A549 (cell line): ENCODE measurements at regions not wholly inside any gene's neighbourhood (a gene's known extent, or its start where the extent isn't known, plus 50 kb on each side); places are given as distances from the start of the nearest gene placed in this dataset.

ENCODE experiments used
- ATAC-seq, 2 experiments: fragments of 200-7000 bp in 1 of 2; fragments of >200 bp in 1 of 2; cut with Nextera tagmentation in 1 of 2; cut with Tn5 transposase in 1 of 2; 3 replicates each; pipeline versions ENCODE4 v1.8.0 to v1.9.1; 2018 to 2020; ENCODE audit warnings: mild to moderate bottlenecking in 1 of 2, moderate library complexity in 1 of 2
- CTCF ChIA-PET: fragments of 300-600 bp; sonication (Branson Sonifier 250); formaldehyde crosslinking; extraction: SDS; loops from one replicate; lab custom pipeline; 2021; ENCODE audit warnings: antibody characterized with exemption, inconsistent platforms; lab: Yijun Ruan, JAX
- POLR2A ChIA-PET: fragments of 350-600 bp; formaldehyde crosslinking; extraction: SDS; loops from one replicate; lab custom pipeline; 2021; ENCODE audit warnings: antibody characterized with exemption, inconsistent platforms; lab: Yijun Ruan, JAX
- DNase-seq, 2 experiments: peaks; one replicate each; pipeline versions ENCODE4 v3.0.0 to v3.0.0-alpha.2; 2011 to 2016; ENCODE audit warnings: low read depth in 1 of 2, low spot score in 1 of 2
- FAIRE-seq: peaks from 2 replicates; lab custom pipeline; 2011; peaks lifted over from hg19 to GRCh38; lab: Jason Lieb, UNC
- H3K27ac ChIP-seq, 2 experiments: fragments of >200 bp; sonication (Bioruptor Twin); formaldehyde crosslinking; 3 replicates each; pipeline ENCODE4 v1.5.1; 2016 to 2017
- H3K4me1 ChIP-seq: fragments of >200 bp; sonication (Bioruptor Twin); formaldehyde crosslinking; 3 replicates; pipeline ENCODE4 v1.6.1; 2016
- H3K4me2 ChIP-seq: fragments of >200 bp; sonication (Bioruptor Twin); formaldehyde crosslinking; 3 replicates; pipeline ENCODE4 v1.6.1; 2016
- H3K4me3 ChIP-seq: fragments of >200 bp; sonication (Bioruptor Twin); formaldehyde crosslinking; 3 replicates; pipeline ENCODE4 v1.5.1; 2016
- H3K9me3 ChIP-seq: fragments of >200 bp; sonication (Bioruptor Twin); formaldehyde crosslinking; 3 replicates; pipeline ENCODE4 v1.6.1; 2016
- BHLHE40 ChIP-seq: IDR thresholded peaks from 2 replicates; pipeline ENCODE4 v1.6.1; 2012; ENCODE audit warnings: low read depth, low read length, inconsistent platforms
- EP300 ChIP-seq, 2 experiments: fragments of >200 bp; sonication (Bioruptor Twin); formaldehyde crosslinking; IDR thresholded peaks; 2 replicates in 1 of 2; 3 replicates in 1 of 2; pipeline ENCODE4 v1.6.1; 2016 to 2017
- FOSB ChIP-seq: fragments of 250-450 bp; sonication (Bioruptor Pico); IDR thresholded peaks from 2 replicates; pipeline ENCODE4 v1.5.0; 2020; ENCODE audit warnings: mild to moderate bottlenecking, moderate library complexity
- FOSL2 ChIP-seq, 2 experiments: fragments of 450-650 bp in 1 of 2; fragments of >200 bp in 1 of 2; sonication (Bioruptor Twin) in 1 of 2; formaldehyde crosslinking; IDR thresholded peaks; 2 replicates each; pipeline versions ENCODE4 v1.5.0 to v1.6.1; 2016 to 2020; ENCODE audit warnings: mild to moderate bottlenecking in 1 of 2, moderate library complexity in 1 of 2
- HOXB13 ChIP-seq: fragments of 250-450 bp; sonication (Bioruptor Pico); IDR thresholded peaks from 2 replicates; pipeline ENCODE4 v1.5.0; 2020; ENCODE audit warnings: low read depth, mild to moderate bottlenecking, moderate library complexity
- KDM1A ChIP-seq: fragments of 200-600 bp; sonication (generic); IDR thresholded peaks from 2 replicates; pipeline ENCODE4 v1.6.1; 2016; ENCODE audit warnings: low read depth, mild to moderate bottlenecking
- KDM5A ChIP-seq: fragments of 200-600 bp; sonication (generic); IDR thresholded peaks from 2 replicates; pipeline ENCODE4 v1.6.1; 2016; ENCODE audit warnings: antibody characterized with exemption, mild to moderate bottlenecking
- MAFK ChIP-seq: fragments of 450-650 bp; IDR thresholded peaks from 2 replicates; pipeline ENCODE4 v1.6.1; 2014; ENCODE audit not compliant: partially characterized antibody
- MAZ ChIP-seq: fragments of 150-350 bp; IDR thresholded peaks from 2 replicates; pipeline ENCODE4 v1.6.1; 2014; ENCODE audit warnings: antibody characterized with exemption, low read depth, low read length, borderline replicate concordance
- NFE2L2 ChIP-seq: fragments of 150-350 bp; conservative IDR thresholded peaks from 2 replicates; pipeline ENCODE4 v1.6.1; 2014; ENCODE audit warnings: low read length
- PHF8 ChIP-seq: fragments of 200-600 bp; sonication (generic); IDR thresholded peaks from 2 replicates; pipeline ENCODE4 v1.6.1; 2016; ENCODE audit warnings: low read depth, mild to moderate bottlenecking, antibody characterized with exemption, moderate library complexity, borderline replicate concordance
- RCOR1 ChIP-seq: fragments of 150-350 bp; IDR thresholded peaks from 2 replicates; pipeline ENCODE4 v1.6.1; 2014; ENCODE audit warnings: antibody characterized with exemption, low read length, low read depth
- RFX5 ChIP-seq: fragments of 450-650 bp; IDR thresholded peaks from 2 replicates; pipeline ENCODE4 v1.7.1; 2014; ENCODE audit warnings: antibody characterized with exemption, mild to moderate bottlenecking, moderate library complexity
- SMC3 ChIP-seq: fragments of >200 bp; sonication (Bioruptor Twin); formaldehyde crosslinking; IDR thresholded peaks from 3 replicates; pipeline ENCODE4 v1.6.1; 2018; ENCODE audit warnings: inconsistent platforms
- ZC3H11A ChIP-seq: fragments of 450-650 bp; IDR thresholded peaks from 2 replicates; pipeline ENCODE4 v1.6.1; 2014; ENCODE audit warnings: antibody characterized with exemption, mild to moderate bottlenecking
- ZFP36 ChIP-seq: fragments of 450-650 bp; IDR thresholded peaks from 2 replicates; pipeline ENCODE4 v1.6.1; 2014; ENCODE audit warnings: borderline replicate concordance; ENCODE audit not compliant: partially characterized antibody
- ZNF302 ChIP-seq: fragments of 250-450 bp; sonication (Bioruptor Pico); IDR thresholded peaks from 2 replicates; pipeline ENCODE4 v1.9.0; 2021; ENCODE audit warnings: inconsistent platforms, mild to moderate bottlenecking, moderate library complexity
- ZSCAN20 ChIP-seq: fragments of 250-450 bp; sonication (Bioruptor Pico); IDR thresholded peaks from 2 replicates; pipeline ENCODE4 v1.8.0; 2022; ENCODE audit warnings: mild to moderate bottlenecking, moderate library complexity
- WGBS: methylation state at CpG from one replicate; pipeline ENCODE4 v1.1.6; 2017; ENCODE audit errors: missing lambda C conversion rate; 5-methylcytosine and 5-hydroxymethylcytosine counted together
- TF ChIP-seq, protein P1 (sequence below): fragments of >200 bp; sonication (Bioruptor Twin); formaldehyde crosslinking; IDR thresholded peaks from 2 replicates; pipeline ENCODE4 v1.6.1; 2016
- TF ChIP-seq, protein P2 (sequence below): fragments of 150-350 bp; IDR thresholded peaks from 2 replicates; pipeline ENCODE4 v1.6.1; 2014; ENCODE audit warnings: low read depth, mild to moderate bottlenecking, low read length
- TF ChIP-seq, protein P3 (sequence below): fragments of 250-450 bp; sonication (Bioruptor Pico); IDR thresholded peaks from 2 replicates; pipeline ENCODE4 v1.5.0; 2020; ENCODE audit warnings: low read depth, mild to moderate bottlenecking, moderate library complexity

DNA sequence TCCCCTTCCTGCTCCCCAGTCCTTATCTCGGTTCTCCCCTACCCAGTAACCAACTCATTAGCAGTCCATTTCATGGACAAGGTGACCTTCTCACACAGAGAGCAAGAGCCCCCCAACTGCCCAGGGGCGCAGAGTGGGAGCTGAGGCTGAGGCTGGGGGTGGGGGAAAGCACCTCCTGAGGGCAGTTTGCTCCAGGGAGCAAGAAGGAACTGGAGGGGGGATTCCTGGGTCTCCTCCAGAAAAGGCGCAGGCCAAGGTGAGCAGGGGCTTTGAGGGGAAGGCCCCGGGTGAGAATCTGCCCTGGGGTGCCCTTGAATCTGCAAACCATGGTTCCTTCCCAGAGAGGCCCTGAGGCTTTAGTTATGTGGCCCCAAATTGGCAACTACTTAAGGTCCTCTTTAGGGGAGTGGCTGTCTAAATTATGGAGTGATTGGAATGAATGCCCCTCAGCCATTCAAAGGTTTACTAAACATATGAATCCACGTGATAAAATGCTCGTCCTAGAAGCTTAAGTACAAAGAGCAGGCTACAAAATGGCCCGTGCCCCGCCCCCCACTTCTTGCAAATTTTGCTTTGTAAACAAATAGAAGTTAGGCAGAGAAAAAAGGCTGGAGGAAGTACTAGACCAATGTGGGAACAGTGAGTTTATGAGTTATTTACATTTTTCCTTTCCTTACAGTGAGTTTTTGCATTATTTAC lies 123.5 kb upstream of the HS6ST1 start:
- ChIA-PET CTCF (no interaction called here), POLR2A (no interaction called here)
- Histone ChIP-seq H3K4me1 (no peaks in the 10 kb centered on the region), H3K27ac (no peak overlapping the region), H3K9me3 (no peaks in the 10 kb centered on the region), H3K4me2 (no peak overlapping the region), H3K4me3 (no peak overlapping the region)
- no peak for TF ChIP-seq ZSCAN20
- TF ChIP-seq ZNF302 (CRISPR knock-in tag) = no peak
- no peak for TF ChIP-seq SMC3
- no peak for TF ChIP-seq PHF8
- TF ChIP-seq FOSB = no peak
- no peak for TF ChIP-seq KDM5A
- no peak for TF ChIP-seq MAFK
- TF ChIP-seq, protein P1, sequence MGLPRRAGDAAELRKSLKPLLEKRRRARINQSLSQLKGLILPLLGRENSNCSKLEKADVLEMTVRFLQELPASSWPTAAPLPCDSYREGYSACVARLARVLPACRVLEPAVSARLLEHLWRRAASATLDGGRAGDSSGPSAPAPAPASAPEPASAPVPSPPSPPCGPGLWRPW = no peak
- TF ChIP-seq ZC3H11A = no peak
- no peak for TF ChIP-seq KDM1A
- ATAC-seq = no peak
- FAIRE-seq = no peak
- DNase-seq = no peak
- 30% methylated on average over 8 of the region's 8 CpGs for WGBS

DNA sequence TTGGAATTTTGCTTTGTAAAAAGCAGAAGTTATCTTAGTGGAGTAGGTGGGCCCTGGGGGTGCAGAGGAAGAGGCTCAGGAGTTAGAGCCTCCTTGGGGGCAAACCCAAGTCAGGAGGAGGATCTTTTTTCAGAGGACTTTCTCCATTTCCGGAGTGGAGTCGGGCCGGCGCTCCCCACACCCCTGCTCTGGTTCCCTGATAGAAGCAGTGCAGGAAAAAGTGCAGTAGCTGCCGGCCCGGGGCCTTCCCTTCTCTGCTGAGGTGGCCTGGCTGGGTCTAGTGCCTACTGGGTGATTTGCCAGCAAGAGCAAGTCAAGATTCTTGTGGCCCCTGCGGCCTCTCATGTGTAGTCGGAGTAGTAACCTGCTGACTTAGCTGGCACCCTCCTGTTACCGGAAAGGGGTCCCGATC lies 124.2 kb upstream of the HS6ST1 start:
- DNase-seq = no peak
- CTCF ChIA-PET = no interaction called here
- no peak overlapping the region for H3K27ac ChIP-seq
- FAIRE-seq = no peak
- ATAC-seq = no peak
- no peaks in the 10 kb centered on the region for H3K9me3 ChIP-seq
- WGBS = 80% methylated on average over 10 of the region's 10 CpGs
- no peaks in the 10 kb centered on the region for H3K4me1 ChIP-seq
- TF ChIP-seq NFE2L2 (no peak), MAZ (no peak), FOSB (no peak)
- TF ChIP-seq, all 56 proteins: peak for 0
- Histone ChIP-seq H3K4me2 (no peak overlapping the region), H3K4me3 (no peak overlapping the region)
- POLR2A ChIA-PET = no interaction called here

DNA sequence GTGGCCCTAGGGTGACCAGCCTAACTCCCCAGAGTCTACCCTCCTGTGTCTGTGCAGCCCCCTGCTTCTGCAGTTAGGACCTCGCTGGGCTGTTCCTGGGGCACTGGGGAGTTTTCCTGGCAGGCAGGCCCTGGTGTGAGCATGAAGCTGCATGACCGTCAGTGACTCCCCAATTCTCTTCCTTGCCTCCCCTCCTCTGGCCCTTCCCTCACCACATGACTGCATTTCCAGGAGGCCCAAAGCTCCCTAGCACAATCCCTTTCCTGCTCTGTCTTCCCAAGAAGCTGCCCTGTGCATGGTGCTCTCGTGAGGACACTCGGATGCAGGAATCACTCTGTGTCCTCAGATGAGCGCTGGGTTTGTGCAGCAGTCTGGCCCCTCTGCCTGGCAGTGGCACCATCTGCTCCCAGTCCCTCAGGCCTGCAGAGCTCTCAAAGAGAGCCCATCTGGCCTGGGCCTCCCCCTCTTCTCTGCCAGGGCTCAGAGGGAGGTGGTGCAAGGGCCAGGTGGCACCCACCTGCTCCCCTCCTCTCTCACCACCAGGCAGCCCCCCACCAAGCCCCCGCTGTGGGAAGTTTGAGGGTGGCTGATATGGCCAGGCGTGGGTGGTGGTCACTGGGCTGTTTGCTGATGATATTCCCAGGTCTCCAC lies 125.6 kb upstream of the HS6ST1 start:
- no peak overlapping the region for H3K4me3 ChIP-seq
- CTCF ChIA-PET = no interaction called here
- H3K27ac ChIP-seq = no peak overlapping the region
- no peak for TF ChIP-seq RCOR1
- POLR2A ChIA-PET = no interaction called here
- DNase-seq = no peak
- no peak for FAIRE-seq
- H3K4me1 ChIP-seq = no peaks in the 10 kb centered on the region
- no peaks in the 10 kb centered on the region for H3K9me3 ChIP-seq
- H3K4me2 ChIP-seq = no peak overlapping the region
- no peak for ATAC-seq
- WGBS = 44% methylated on average over 5 of the region's 7 CpGs

DNA sequence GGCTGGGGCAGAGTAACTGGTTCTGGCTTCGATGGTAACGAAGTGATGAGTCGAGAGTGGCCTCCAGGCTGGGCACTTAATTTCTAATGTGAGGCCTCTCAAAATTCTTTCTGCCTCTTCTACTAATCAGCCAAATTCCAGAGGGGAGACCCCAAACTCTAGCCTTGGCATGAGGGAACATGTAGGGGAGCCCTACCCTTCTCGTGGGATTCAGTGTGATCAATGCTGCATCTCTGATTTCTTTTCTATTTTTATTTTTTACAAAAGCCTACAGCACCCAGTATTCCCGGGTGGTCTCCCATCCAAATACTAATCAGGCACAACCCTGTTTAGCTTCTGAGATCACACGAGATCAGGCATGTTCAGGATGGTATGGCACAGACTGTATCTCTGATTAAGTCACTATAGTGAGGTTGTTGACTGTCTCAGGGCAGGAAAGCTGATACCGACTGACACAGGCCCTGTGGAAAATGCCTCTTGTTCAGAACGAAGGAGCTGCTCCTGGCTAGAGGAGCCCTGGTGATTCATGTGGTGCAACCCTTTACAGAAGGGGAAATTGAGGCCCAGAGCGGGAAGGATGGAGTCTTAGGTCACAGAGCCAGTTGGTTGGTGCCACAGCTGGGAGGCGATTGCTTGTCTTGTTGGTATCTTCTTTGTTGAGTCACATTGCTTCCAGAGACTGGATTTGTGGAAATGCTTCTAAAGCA lies 126.3 kb upstream of the HS6ST1 start:
- CTCF ChIA-PET = no interaction called here

DNA sequence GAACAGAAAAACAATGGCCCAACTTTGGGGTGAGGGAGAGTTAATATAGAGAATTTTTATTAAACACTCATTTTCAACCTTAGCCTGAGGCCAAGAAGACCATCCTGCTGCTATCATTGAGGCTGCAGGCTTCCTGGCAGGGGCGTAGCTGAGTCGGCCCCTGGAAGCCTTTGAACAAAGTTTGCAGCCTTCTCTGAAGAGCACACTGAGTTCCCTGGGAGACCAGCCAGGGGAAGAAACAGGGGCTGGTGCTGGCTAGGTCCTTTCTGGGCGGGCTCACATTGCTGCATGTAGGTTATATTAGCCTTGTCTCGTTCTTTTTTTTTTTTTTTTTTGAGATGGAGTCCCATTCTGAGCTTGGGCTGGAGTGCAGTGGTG lies 126.8 kb upstream of the HS6ST1 start:
- no peaks in the 10 kb centered on the region for H3K4me1 ChIP-seq
- POLR2A ChIA-PET = no interaction called here
- 52% methylated on average over 4 of the region's 4 CpGs for WGBS
- no peak overlapping the region for H3K4me2 ChIP-seq
- ATAC-seq = no peak
- H3K27ac ChIP-seq = no peak overlapping the region
- no peaks in the 10 kb centered on the region for H3K9me3 ChIP-seq
- no peak overlapping the region for H3K4me3 ChIP-seq
- DNase-seq = no peak
- FAIRE-seq = no peak
- CTCF ChIA-PET = no interaction called here
- TF ChIP-seq ZFP36 = no peak
- TF ChIP-seq EP300 (IDR thresholded peaks at IDR 0.05) = no peak
- TF ChIP-seq KDM5A = no peak
- no peak for TF ChIP-seq HOXB13 (CRISPR knock-in tag)
- TF ChIP-seq, protein P2, sequence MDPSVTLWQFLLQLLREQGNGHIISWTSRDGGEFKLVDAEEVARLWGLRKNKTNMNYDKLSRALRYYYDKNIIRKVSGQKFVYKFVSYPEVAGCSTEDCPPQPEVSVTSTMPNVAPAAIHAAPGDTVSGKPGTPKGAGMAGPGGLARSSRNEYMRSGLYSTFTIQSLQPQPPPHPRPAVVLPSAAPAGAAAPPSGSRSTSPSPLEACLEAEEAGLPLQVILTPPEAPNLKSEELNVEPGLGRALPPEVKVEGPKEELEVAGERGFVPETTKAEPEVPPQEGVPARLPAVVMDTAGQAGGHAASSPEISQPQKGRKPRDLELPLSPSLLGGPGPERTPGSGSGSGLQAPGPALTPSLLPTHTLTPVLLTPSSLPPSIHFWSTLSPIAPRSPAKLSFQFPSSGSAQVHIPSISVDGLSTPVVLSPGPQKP = no peak
- TF ChIP-seq BHLHE40 = no peak
- TF ChIP-seq RFX5 = no peak
- no peak for TF ChIP-seq KDM1A
- TF ChIP-seq, protein P3, sequence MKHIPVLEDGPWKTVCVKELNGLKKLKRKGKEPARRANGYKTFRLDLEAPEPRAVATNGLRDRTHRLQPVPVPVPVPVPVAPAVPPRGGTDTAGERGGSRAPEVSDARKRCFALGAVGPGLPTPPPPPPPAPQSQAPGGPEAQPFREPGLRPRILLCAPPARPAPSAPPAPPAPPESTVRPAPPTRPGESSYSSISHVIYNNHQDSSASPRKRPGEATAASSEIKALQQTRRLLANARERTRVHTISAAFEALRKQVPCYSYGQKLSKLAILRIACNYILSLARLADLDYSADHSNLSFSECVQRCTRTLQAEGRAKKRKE (CRISPR knock-in tag) = no peak
- TF ChIP-seq FOSL2 (IDR thresholded peaks at IDR 0.05) = no peak
- TF ChIP-seq FOSL2 (CRISPR knock-in tag; IDR thresholded peaks at IDR 0.05) = no peak

More for the DNA sequence above, 126.3 kb upstream of the HS6ST1 start:
- 52% methylated on average over 10 of the region's 10 CpGs for WGBS
- Histone ChIP-seq H3K27ac (no peak overlapping the region), H3K9me3 (no peaks in the 10 kb centered on the region), H3K4me3 (no peak overlapping the region), H3K4me2 (no peak overlapping the region), H3K4me1 (no peaks in the 10 kb centered on the region)
- ATAC-seq (no peak), FAIRE-seq (no peak), DNase-seq (no peak)
- no peak for TF ChIP-seq ZFP36
- POLR2A ChIA-PET = no interaction called here
